RCC 7860 (cell line): ENCODE measurements at regions not wholly inside any gene's neighbourhood (a gene's known extent, or its start where the extent isn't known, plus 50 kb on each side); places are given as distances from the start of the nearest gene placed in this dataset.
"Not testable (repeated sequence)": the region's sequence is repeated elsewhere in the genome, so short reads cannot be mapped to it uniquely, and the experiment has no call there.

Source experiments
- DNase-seq: peaks from one replicate; pipeline ENCODE4 v3.0.0-alpha.2; 2015; ENCODE audit warnings: low spot score
- FAIRE-seq: peaks from 2 replicates; lab custom pipeline; 2012; peaks lifted over from hg19 to GRCh38; lab: Jason Lieb, UNC

DNA sequence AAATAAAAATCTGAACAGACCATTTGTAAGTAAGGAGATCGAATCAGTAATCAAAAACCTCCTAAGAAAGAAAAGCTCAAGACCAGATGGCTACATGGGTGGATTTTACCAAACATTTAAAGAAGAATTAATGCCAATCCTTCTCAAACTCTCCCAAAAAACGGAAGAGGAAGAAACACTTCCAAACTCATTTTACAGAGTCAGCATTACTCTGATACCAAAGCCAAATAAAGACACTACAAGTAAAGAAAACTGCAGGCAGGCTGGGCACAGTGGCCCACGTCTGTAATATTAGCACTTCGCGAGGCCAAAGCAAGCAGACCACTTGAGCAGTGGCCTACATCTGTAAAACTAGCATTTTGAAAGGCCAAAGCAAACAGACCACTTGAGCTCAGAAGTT is 159.8 kb downstream of the DPY19L2 start:
- no peak for FAIRE-seq

DNA sequence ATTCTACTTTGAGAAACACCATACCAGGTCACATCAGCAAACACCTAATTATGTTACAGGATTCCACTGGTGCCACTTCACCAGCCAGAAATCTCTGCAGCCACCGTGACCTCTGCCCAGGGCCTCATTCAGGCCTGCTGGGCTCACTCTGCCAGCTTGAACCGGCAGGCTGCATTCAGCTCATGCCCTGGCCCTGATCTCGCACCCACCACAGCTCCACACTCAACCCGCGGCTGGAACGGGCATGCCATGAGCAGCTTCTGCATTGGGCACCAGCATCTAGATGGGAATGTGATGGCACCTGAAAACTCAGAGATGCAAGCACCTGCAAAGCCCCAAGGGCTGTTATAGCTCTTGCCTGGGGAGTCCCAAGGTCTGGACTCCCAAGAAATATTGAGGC is 168.7 kb downstream of the DPY19L2 start:
- no peak for DNase-seq
- FAIRE-seq = no peak

More for the DNA sequence above, 159.8 kb downstream of the DPY19L2 start:
- DNase-seq = no peak

DNA sequence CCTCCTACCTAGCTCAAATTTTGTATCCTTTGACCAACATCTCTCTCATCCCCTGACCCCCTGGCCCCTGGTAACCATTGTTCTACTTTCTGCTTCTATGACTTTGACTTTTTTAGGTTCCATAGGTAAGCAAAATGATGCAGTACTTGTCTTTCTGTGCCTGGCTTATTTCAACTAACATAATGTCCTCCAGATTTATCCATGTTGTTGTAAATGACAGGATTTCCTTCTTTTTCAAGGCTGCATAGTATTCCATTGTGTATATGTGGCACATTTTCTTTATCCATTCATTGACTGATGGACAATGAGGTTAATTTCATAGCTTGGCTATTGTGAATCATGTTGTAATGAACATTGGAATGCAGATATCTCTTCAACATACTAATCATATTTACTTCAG is 170.1 kb downstream of the DPY19L2 start:
- DNase-seq = no peak
- FAIRE-seq = no peak

DNA sequence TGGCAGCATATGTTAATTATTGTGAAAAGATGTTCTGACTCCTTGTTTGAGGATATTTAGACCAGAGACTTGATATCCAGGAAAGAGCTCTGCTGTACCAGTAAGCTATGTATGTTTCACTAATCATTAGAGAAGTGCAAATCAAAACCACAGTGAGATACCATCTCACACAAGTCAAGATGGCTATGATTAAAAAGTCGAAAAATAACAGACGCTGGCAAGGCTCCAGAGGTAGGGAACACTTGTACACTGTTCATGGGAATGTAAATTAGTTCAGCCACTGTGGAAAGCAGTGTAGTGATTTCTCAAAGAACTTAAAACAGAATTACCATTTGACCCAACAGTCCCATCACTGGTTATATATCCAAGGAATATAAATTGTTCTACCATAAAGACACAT is 171.6 kb downstream of the DPY19L2 start:
- FAIRE-seq (no peak), DNase-seq (no peak)

DNA sequence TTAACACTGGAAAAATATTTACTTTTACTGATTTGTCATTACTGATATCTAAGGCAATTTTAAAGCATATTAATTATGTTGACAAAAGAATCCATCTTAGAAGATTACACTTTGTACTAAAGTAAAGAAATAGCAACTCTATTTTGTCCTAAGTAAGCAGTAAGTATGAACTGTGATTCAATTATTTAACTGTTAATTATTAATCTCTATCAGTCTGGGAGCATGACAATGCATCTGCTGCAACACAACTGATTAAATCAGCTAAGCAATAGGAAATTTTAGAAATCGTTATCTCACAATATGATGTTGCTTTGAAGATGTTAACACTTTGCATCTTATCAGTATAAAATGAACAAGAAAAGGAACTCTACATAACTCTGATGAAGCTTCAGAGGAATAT is 172.3 kb downstream of the DPY19L2 start:
- no peak for FAIRE-seq
- DNase-seq = no peak

DNA sequence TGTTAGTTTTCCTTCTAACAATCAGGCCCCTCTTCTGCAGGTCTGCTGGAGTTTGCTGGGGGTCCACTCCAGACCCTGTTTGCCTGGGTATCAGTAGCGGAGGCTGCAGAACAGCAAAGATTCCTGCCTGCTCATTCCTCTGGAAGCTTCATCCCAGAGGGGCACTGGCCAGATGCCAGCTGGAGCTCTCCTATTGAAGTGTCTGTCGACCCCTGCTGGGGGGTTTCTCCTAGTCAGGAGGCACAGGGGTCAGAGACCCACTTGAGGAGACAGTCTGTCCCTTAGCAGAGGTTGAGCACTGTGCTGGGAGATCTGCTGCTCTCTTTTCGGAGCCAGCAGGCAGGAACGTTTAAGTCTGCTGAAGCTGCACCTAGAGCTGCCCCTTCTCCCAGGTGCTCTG is 174.9 kb downstream of the DPY19L2 start:
- DNase-seq, FAIRE-seq: not testable (repeated sequence)

DNA sequence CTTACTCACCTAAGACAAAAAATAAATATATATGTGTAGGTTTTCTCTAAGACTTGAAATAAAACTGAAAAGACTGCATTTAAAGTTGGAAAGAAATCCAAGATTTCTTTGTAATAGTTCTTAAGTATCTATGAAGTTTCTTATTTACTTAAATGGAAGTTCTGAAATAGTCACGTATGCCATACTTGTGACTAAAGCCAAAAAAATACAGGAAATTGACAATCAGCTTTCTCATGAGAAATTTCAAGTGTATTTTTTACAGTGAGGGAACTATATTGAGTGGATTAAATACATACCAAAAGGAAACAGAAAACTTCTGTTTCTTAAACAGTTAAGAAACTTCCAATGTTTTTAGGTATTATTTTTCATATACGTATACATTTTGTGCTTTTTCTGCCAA is 188.1 kb downstream of the DPY19L2 start:
- no peak for FAIRE-seq
- DNase-seq = no peak

DNA sequence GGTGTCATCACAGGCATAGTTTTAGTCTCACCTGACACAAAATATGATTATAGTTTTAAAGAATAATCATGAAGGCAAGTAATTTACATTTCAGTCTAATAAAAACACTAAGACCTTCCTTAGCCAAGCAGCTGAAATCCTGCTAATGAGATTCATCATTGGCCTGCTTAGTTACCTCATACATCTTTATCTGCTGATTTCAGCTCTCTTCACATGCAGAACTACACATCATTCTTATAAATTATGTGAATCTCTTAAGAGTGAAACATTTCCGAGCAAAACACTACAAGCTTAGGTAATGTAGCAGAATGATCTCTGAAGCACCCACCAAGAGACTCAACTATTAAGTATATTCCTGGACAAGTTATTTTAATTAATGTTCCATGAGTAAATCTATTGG is 198.1 kb downstream of the DPY19L2 start:
- no peak for FAIRE-seq

DNA sequence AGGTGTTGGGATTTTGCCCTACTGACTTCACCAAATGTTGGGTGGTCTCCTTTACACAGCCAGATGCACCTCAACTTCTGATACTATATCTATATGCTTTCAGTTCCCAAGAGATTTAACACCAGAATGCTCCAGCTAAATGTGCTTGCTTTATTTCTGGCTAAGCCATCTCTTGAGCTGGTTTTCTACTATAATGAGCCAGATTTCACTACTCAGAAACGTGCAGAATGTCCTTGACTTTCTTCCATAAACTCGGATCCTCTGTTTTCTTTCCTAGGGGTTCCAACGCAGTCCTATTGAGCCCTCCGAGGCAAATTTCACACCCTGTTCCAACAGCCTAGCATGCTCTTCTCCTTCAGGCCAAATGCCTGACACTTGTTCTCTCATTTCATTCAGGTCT is 200.3 kb downstream of the DPY19L2 start:
- no peak for DNase-seq
- no peak for FAIRE-seq

More for the DNA sequence above, 198.1 kb downstream of the DPY19L2 start:
- no peak for DNase-seq

DNA sequence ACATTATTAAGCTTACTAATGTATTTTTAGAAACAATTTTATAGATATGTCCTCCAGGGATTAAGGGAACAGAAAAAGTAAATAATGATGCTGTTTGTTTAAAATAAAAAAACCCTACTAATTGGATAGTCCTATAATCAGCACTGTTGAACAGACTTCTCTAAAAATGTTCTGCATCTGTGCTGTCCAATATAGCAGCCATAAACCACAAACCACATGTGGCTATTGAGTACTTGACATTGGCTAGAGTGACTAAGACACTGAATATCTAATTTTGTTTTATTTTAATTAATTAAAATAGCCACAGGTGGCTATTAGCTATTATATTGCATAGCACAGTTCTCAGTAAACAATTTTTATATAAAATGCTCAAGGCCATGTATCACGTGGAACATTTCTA is 210.4 kb downstream of the DPY19L2 start:
- no peak for FAIRE-seq
- DNase-seq = no peak

DNA sequence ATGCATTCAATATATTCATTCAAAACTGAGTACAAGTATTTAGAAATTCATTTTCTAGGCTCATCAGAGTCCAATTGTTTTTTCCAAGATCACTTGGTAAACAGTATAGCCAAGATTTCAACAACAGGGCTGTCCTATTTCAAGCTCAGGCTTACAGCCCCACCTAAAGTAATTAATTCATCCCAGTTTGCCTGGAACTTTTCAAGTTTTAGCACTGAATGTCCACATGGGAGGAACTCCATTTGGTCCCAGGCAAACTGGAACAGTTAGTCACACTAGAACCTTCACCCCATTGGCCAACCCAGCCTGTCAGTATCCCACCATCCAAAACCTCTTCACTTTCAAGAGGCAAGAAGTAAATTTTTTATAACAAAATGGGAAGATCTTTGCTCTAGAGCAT is 210.9 kb downstream of the DPY19L2 start:
- FAIRE-seq (no peak), DNase-seq (no peak)

DNA sequence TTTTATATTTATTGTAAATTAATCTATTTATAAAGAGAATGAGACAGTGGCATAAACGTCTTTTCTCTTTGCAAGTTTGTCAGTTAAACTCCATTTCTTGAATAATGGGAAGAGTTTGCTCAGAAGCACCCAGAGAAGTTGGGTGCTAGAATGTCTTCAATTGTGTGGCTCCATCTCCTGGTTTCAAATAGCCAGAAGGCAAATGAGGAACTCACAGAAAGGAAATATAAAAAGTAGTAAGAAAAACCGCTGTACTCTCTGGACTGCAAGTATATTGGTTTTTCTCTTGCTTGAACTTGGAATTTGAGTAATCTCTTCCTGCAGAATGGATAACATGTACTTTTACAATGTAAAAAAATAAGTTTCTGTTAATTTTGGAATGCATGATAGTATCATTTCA is 217.5 kb downstream of the DPY19L2 start:
- DNase-seq = no peak
- no peak for FAIRE-seq

DNA sequence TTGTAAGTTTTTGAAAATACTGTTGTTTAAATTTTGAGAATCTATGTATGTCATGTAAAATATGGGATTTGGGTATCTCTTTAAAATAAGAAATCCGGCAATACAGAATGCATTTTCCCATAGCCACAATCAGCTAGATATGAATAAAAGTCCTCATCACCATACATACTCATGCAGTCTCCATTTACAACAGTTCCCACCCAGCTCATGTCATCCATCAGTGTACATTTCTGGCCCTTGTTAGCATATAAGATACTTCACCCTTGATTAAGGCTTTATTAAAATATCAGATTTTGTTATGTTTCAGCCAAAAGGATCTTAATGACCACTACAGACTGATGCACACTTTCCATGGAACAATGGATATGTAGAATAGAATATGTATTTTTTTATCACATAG is 218.0 kb downstream of the DPY19L2 start:
- FAIRE-seq = no peak

DNA sequence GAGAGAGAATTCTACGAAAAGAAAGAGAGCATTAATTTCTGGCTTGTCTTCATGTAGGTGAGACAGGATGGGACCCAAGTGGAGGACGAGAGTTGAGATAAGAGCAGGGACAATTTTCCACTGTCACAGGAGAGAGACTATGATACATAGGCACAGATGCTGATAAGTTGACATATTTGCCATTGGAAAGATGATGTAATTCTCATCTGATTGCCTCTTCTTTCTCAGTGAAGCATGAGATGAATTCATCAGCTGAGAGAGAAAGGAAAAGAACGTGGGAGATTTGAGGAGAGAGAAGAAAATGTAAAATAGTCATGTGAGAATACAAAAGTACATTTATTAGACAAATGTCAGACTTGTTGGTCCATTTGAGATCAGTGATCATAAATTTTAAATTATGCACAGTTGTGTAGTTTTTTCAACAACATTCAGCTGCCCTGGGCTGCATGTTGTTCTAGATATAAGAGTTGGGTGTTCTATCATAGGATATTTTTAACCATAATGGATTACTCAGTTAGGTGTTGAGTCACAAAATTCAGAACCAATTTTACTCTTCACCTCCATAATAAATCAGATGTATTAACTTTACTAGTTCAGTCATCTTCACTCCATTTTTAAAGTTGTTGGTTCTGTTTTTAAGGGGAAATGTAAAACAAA is 222.9 kb downstream of the DPY19L2 start:
- FAIRE-seq (no peak), DNase-seq (no peak)

More for the DNA sequence above, 218.0 kb downstream of the DPY19L2 start:
- no peak for DNase-seq

DNA sequence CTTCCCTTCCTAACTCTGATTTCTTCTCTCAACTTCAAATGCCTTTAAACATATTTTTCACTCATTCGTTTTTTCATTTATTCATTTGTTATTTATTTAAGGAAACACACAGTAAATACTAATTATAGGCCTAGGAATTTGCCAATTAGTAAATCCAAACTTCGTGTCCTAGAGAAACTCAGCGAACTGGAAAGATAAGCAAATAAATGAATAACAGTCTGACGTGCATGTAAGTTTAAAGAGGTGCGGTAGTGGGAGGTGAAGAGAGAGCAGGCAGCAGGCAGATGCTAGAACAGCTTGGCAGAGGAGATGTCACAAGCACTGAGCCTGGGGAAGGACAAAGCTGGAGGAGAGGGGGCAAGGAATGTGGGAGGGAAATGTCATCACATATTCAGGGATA is 228.2 kb downstream of the DPY19L2 start:
- DNase-seq (no peak), FAIRE-seq (no peak)

DNA sequence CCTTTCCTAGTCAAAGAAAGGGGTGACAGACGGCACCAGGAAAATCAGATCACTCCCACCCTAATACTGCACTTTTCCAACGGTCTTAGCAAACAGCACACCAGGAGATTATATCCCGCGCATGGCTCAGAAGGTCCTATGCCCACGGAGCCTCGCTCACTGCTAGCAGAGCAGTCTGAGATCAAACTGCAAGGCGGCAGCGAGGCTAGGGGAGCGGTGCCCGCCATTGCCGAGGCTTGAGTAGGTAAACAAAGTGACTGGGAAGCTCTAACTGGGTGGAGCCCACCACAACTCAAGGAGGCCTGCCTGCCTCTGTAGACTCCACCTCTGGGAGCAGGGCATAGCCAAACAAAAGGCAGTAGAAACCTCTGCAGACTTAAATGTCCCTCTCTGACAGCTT is 233.9 kb downstream of the DPY19L2 start:
- not testable (repeated sequence) for DNase-seq, FAIRE-seq

DNA sequence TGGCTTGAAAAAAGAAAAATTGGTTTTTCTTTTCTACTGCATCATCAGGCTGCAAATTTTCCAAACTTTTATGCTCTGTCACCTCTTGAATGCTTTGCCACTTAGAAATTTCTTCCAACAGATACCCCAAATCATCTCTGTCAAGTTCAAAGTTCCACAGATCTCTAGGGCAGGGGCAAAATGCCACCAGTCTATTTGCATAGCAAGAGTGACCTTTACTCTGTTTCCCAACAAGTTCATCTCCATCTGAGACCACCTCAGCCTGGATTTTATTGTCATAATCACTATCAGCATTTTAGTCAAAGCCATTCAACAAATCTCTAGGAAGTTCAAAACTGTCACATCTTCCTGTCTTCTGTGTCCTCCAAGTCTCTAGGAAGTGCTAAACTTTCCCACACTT is 240.3 kb downstream of the DPY19L2 start:
- FAIRE-seq = not testable (repeated sequence)

DNA sequence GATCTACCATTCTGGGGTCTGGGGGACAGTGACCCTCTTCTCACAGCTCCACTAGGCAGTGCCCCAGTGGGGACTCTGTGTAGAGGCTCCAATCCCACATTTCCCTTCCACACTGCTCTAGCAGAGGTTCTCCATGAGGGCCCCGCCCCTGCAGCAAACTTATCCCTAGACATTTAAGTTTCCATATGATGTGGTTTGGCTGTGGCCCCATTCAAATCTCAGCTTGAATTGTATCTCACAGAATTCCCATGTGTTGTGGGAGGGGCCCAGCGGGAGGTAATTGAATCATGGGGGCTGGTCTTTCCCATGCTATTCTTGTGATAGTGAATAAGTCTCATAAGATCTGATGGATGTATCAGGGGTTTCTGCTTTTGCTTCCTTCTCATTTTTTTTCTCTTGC is 241.3 kb downstream of the DPY19L2 start:
- not testable (repeated sequence) for DNase-seq, FAIRE-seq

More for the DNA sequence above, 240.3 kb downstream of the DPY19L2 start:
- DNase-seq = not testable (repeated sequence)

DNA sequence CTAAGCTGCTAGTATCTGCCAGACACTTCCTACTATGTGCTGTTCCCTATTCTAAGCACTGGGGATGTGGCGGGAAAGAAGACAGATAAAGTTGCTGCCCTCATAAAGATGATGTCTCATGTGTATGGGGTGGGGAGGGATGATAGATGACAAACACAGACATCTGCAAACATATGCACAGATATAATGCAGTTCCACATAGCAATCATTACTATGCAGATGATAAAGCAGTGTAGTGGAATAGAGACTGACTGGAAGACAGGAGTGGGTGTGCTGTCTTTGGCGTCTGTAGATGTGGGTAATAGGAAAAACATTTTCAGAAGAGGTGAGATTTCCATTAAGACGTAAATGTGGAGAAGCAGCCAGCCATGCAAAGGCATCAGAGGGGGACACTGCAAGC is 243.6 kb downstream of the DPY19L2 start:
- FAIRE-seq = no peak
- DNase-seq = no peak

DNA sequence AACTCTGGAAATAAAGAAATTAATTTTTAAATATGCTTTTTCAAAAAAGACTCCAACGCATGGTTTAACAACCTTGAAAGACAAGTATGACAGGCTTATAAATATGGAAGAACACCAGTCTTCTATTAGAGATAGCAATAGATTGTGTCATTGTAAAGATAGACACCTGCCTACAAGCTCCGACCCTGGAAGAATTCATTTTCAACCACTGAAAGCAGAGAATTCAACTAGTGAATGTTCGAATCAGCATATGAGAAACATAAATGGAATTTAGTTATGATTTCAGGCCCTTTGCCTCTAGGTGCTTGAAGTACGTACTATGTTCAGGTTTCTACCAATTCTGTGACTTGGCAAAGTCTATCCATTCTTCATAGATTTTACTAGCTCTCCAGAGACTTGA is 244.5 kb downstream of the DPY19L2 start:
- no peak for DNase-seq
- no peak for FAIRE-seq

DNA sequence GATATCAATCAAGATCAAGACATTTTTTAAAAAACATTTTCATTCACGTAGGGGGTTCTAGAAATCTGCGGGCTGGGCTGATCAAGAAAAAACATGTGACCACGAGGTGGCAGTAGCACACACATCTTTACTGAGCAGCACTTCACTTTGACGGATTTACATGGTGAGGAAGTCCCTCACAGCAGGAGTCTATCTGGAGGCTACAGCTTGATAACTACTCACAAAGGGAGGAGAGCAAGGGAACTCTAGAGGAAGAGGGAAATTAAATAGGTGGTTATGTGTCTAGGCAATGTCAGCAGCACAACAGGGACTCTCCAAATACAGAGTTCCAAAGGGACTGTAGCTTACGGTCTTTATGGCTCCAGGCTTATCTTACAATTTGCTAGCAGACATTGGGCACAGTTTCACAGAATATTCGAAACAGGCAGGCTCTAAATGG is 248.1 kb downstream of the DPY19L2 start:
- FAIRE-seq = peak; percentile 46
- DNase-seq = peak; percentile 47

DNA sequence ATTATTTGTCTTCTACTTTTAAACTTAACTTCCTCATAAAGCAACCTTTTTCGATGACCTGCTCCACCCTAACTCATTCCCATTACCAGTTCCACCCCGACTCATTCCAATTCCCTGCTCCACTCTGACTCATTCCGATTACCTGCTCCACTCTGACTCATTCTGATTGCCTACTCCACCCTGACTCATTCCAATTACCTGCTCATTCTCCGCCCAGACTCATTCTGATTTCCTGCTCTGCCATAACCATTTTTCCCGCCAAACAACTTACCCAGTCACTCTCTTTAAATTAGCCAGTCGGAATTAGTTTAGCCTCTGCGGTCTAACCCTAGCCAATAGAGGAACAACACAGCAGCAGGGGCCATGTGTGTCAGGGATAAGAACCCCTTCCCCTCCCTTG is 249.1 kb downstream of the DPY19L2 start:
- DNase-seq (peak; percentile 18), FAIRE-seq (no peak)

DNA sequence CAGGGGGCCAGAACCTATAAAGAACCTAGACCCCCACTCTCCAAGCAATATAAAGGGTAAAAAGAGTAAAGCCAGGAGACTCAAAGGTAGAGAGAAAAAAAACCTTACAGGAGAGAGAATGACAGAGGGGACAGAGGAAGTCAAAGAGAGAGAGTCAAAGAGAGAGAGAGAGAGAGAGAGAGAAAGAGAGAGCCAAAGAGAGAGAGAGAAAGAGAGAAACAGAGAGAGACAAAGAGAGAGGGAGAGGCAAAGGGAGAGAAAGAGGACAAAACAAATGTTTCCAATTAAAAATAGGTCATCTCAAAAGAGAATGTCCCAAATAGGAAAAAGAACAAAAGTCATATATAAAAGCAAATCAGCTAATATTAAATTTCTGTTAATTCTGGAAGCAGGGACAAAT is 251.5 kb downstream of the DPY19L2 start:
- FAIRE-seq (no peak), DNase-seq (no peak)
